ENCODE measurements at regions not wholly inside any gene's neighbourhood (a gene's known extent, or its start where the extent isn't known, plus 50 kb on each side); places are given as distances from the start of the nearest gene placed in this dataset.

DNA sequence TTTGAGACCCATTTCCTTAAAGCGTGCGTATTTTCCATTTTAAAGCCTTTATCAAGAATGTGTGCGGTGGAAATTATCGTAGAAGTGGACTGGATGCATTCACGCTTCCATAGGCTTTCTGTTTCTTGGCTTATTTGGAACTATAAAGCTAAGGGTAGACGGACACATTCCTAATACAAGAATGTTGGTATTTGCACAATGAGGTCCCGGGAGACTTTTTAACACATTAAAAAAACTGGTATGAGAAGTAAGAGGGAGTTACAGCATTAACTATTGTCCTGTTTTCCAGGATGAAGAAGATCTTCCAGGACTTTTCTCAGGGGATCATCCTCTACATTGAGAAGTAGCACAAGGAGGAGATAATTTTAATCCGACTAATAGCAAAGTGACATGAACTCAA, 653.0 kb downstream of the MTRR start:
- TF ChIP-seq, protein P1, sequence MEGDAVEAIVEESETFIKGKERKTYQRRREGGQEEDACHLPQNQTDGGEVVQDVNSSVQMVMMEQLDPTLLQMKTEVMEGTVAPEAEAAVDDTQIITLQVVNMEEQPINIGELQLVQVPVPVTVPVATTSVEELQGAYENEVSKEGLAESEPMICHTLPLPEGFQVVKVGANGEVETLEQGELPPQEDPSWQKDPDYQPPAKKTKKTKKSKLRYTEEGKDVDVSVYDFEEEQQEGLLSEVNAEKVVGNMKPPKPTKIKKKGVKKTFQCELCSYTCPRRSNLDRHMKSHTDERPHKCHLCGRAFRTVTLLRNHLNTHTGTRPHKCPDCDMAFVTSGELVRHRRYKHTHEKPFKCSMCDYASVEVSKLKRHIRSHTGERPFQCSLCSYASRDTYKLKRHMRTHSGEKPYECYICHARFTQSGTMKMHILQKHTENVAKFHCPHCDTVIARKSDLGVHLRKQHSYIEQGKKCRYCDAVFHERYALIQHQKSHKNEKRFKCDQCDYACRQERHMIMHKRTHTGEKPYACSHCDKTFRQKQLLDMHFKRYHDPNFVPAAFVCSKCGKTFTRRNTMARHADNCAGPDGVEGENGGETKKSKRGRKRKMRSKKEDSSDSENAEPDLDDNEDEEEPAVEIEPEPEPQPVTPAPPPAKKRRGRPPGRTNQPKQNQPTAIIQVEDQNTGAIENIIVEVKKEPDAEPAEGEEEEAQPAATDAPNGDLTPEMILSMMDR (IDR thresholded peaks at IDR 0.05): no peak
- TF ChIP-seq POLR2A (IDR thresholded peaks at IDR 0.05) (no peak), POLR2AphosphoS5 (IDR thresholded peaks at IDR 0.05) (no peak)

All from transverse colon (tissue), 4 donors.